ENCODE measurements at regions not wholly inside any gene's neighbourhood (a gene's known extent, or its start where the extent isn't known, plus 50 kb on each side); places are given as distances from the start of the nearest gene placed in this dataset.

DNA sequence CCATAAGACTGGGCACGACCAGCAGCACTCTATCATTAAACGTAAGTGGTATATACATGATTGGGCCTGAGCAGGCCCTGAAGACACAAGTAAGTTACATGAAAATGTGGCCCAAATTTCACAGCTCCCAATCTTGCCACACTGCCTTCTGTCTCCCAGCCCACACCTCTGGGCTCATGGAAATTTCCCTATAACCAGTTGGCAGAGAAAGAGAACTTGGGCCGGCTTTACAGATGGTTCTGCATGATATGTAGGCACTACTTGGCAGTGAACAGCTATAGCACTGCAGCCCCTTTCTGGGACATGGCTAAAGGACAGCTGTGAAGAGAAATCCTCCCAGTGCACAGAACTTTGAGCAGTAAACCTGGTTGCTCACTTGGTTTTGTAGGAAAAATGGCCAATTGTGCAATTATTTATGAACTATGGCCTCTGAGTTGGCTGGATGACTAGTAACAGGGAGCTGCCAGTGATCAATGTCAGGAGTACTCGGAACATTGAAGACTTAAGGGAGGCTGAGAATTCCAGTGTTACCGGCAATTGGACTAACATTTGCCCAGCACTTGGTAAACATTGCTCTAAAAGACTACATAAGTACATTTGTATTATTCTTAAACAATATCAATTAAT is 1006.6 kb upstream of the LRRN3 start:
- ATAC-seq (no peak), DNase-seq (no peak)
- Histone ChIP-seq H3K9me3 (peaks cover 0 to under 1% of the 10 kb centered on the region in 2 donors), H3K36me3 (no peaks in the 10 kb centered on the region), H3K27ac (no peak overlapping the region), H3K4me1 (no peaks in the 10 kb centered on the region), H3K4me3 (no peak overlapping the region), H3K27me3 (no peaks in the 10 kb centered on the region)
- intact Hi-C loops (cut with DNase I), result no loop called here
- no peak for TF ChIP-seq CTCF (IDR thresholded peaks at IDR 0.05)

GRCh38 chr7:110090110-110090820 is 1000.7 kb upstream of the LRRN3 start:
- no peaks in the 10 kb centered on the region for H3K27me3 ChIP-seq
- intact Hi-C loops (cut with DNase I), result no loop called here
- H3K4me3 ChIP-seq, result no peak overlapping the region
- TF ChIP-seq CTCF (IDR thresholded peaks at IDR 0.05), result peak in 1 of 2 donors; percentile 34
- DNase-seq (no peak), ATAC-seq (no peak)
- no peak overlapping the region for H3K27ac ChIP-seq
- H3K9me3 ChIP-seq, result no peaks in the 10 kb centered on the region
- no peaks in the 10 kb centered on the region for H3K36me3 ChIP-seq
- no peaks in the 10 kb centered on the region for H3K4me1 ChIP-seq

- Histone ChIP-seq H3K4me3 (no peak overlapping the region), H3K36me3 (no peaks in the 10 kb centered on the region), H3K9me3 (peaks cover 0 to 13% of the 10 kb centered on the region in 2 donors), H3K27me3 (no peaks in the 10 kb centered on the region), H3K4me1 (no peaks in the 10 kb centered on the region), H3K27ac (no peak overlapping the region)
- ATAC-seq (no peak), DNase-seq (no peak)
- intact Hi-C loops (cut with DNase I), result no loop called here
- TF ChIP-seq CTCF (IDR thresholded peaks at IDR 0.05), result no peak
Measured at GRCh38 chr7:110095372-110096052, 995.4 kb upstream of the LRRN3 start.

DNA sequence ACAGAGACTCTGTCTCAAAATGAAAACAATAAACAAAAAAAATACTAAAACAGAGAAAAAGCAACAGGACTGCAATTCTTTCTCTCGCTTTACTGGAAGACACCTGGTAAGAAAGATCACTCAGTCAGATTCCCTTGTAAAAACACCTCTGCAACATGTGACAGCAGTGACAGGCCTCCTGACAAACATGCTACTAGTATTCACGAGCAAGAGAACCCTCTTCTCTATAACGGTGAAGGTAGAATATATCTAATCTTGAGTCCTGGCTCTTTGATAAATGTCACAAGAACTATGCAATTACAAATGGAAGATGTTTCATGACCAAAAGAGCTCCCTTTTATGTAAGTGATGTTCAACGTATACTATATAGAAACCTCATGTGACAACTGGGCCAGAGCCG is 986.7 kb upstream of the LRRN3 start:
- ATAC-seq (no peak), DNase-seq (no peak)
- H3K27ac ChIP-seq, result no peak overlapping the region
- TF ChIP-seq CTCF (IDR thresholded peaks at IDR 0.05), result no peak
- no peaks in the 10 kb centered on the region for H3K36me3 ChIP-seq
- no peaks in the 10 kb centered on the region for H3K27me3 ChIP-seq
- intact Hi-C loops (cut with DNase I), result no loop called here
- peaks cover 0 to 4% of the 10 kb centered on the region in 2 donors for H3K9me3 ChIP-seq
- no peaks in the 10 kb centered on the region for H3K4me1 ChIP-seq
- H3K4me3 ChIP-seq, result no peak overlapping the region

DNA sequence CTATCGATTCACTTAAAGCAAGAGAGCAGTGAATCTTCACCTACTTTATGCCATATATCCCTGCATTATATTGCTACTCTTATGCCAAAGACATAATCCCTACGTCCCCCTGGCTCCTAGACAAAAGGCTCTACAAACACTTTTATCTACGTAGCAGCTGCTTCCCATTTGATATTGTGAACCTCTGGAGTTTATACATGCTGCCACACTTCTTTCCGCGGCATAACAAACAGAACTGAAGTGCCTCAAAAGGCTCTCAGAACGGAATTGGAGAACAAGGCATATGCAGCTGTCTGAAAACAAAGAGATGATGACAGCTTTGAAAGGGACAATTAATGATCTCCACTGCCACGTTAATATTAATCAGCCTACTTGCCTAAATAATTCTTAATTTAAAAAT is 985.6 kb upstream of the LRRN3 start:
- intact Hi-C loops (cut with DNase I), result no loop called here
- Histone ChIP-seq H3K9me3 (no peaks in the 10 kb centered on the region), H3K4me3 (no peak overlapping the region), H3K27me3 (no peaks in the 10 kb centered on the region), H3K36me3 (no peaks in the 10 kb centered on the region), H3K4me1 (no peaks in the 10 kb centered on the region), H3K27ac (no peak overlapping the region)
- DNase-seq, result peak in 1 of 4 donors; percentile 19
- no peak for TF ChIP-seq CTCF (IDR thresholded peaks at IDR 0.05)
- no peak for ATAC-seq
